ENCODE measurements at regions not wholly inside any gene's neighbourhood (a gene's known extent, or its start where the extent isn't known, plus 50 kb on each side); places are given as distances from the start of the nearest gene placed in this dataset.
A peak's percentile ranks its signal among the peaks of the same experiment; 100 is the strongest.

GRCh38 chr21:43341378-43342161 is 85.4 kb downstream of the SIK1 start:
- H3K9ac ChIP-seq (ENCODE audit: low read length) = peak overlapping the region; percentile 30; the same call in 1 of the 2 replicates

DNA sequence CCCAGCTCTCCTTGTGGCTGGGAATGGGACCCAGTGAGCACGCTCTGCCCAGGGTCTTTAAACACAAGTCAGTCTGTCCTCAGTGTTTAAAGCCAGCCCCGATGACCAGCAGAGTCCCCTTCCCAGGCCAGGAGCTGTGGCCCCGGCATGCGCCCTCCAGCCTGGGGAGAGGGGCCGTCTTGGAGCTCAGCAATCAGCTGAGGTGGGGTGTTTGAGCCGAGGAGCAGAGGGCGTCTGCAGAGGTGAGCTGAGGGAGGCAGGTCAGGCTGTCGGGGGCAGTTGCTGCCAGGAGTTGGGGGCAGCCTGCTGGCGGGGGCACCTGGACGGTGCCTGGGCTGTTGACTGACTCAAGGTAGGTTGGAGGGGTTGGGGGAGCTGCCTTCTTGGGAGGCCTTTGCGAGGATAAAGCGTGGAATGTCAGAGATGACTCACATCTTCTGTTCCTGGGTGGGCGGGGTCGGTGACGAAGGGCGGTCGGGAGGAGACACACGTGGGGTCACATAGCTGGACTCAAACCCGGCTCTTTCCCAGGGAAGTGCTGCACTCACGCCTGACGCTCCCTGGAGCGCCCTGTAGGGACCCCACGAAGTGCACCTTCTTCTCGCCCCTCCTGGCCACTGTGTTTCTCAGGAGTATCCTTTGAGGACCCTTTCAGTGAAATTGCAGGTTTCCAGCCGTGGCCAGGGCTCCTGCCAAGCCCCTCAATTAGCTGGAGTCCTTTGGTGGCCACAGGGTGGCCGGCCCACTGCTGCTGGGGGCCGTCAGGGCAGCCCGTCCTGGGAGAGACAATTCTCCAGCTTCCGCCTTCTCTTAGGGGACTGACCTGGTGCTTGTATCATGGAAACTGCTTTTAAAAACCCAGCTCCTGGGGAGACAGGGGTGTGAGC is 86.2 kb downstream of the SIK1 start:
- BruUV-seq (replicated peaks) = no TSS peak
- no peaks in the 10 kb centered on the region for H3K36me3 ChIP-seq (ENCODE audit: low read depth, low read length)
- POLR2A ChIA-PET (ENCODE audit: unreplicated experiment) = interaction anchor here (0.6 kb wide), 1 partner anchor 53 kb away, joined by 3 read pairs; no protein-coding TSS in a partner anchor

More at GRCh38 chr21:43341378-43342161, 85.4 kb downstream of the SIK1 start:
- H3K9me2 ChIP-seq (replicated peaks; ENCODE audit: low read length) = no peaks in the 10 kb centered on the region
- H3K27me3 ChIP-seq (ENCODE audit: low read length) = no peaks in the 10 kb centered on the region
- no peaks in the 10 kb centered on the region for H3K36me3 ChIP-seq (ENCODE audit: low read depth, low read length)
- no peaks in the 10 kb centered on the region for H3K79me2 ChIP-seq (ENCODE audit: low read length)
- TF ChIP-seq, protein P1, sequence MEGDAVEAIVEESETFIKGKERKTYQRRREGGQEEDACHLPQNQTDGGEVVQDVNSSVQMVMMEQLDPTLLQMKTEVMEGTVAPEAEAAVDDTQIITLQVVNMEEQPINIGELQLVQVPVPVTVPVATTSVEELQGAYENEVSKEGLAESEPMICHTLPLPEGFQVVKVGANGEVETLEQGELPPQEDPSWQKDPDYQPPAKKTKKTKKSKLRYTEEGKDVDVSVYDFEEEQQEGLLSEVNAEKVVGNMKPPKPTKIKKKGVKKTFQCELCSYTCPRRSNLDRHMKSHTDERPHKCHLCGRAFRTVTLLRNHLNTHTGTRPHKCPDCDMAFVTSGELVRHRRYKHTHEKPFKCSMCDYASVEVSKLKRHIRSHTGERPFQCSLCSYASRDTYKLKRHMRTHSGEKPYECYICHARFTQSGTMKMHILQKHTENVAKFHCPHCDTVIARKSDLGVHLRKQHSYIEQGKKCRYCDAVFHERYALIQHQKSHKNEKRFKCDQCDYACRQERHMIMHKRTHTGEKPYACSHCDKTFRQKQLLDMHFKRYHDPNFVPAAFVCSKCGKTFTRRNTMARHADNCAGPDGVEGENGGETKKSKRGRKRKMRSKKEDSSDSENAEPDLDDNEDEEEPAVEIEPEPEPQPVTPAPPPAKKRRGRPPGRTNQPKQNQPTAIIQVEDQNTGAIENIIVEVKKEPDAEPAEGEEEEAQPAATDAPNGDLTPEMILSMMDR (conservative IDR thresholded peaks at IDR 0.05; ENCODE audit: low read depth, low read length) = no peak
- TF ChIP-seq EZH2 (IDR thresholded peaks at IDR 0.05; ENCODE audit: low read length, unreplicated experiment) = no peak
- TF ChIP-seq EZH2phosphoT487 (IDR thresholded peaks at IDR 0.05; ENCODE audit: borderline replicate concordance, low read length) = no peak
- BruUV-seq (replicated peaks) = no TSS peak
- no peak overlapping the region for H3K4me2 ChIP-seq (ENCODE audit: low read length)
- peaks cover 46% of the 10 kb centered on the region for H3K4me1 ChIP-seq (ENCODE audit: insufficient read depth, low read length)
- intact Hi-C loops (cut with micrococcal nuclease) = no loop called here
- ChIA-PET POLR2A (ENCODE audit: unreplicated experiment) (interaction anchor here (0.6 kb wide), 1 partner anchor 54 kb away, joined by 3 read pairs; no protein-coding TSS in a partner anchor), CTCF (no interaction called here)
- H3K9me3 ChIP-seq (ENCODE audit: low read length) = no peaks in the 10 kb centered on the region
- H3F3A ChIP-seq (ENCODE audit: low read length, unreplicated experiment) = no peaks in the 10 kb centered on the region
- no peaks in the 10 kb centered on the region for H4K20me1 ChIP-seq (ENCODE audit: low read length)
- no peak for DNase-seq
- H3K4me3 ChIP-seq (ENCODE audit: low read length) = no peak overlapping the region
- peak overlapping the region; percentile 30 for H3K27ac ChIP-seq (ENCODE audit: low read length)
- no peak overlapping the region for H2AFZ ChIP-seq (ENCODE audit: low read length)
- ATAC-seq = no peak

More for the DNA sequence above, 86.2 kb downstream of the SIK1 start:
- DNase-seq (peak; percentile 85), ATAC-seq (peak; percentile 72)
- Histone ChIP-seq H3F3A (ENCODE audit: low read length, unreplicated experiment) (no peaks in the 10 kb centered on the region), H2AFZ (ENCODE audit: low read length) (no peak overlapping the region), H3K4me3 (ENCODE audit: low read length) (no peak overlapping the region), H3K9me3 (ENCODE audit: low read length) (no peaks in the 10 kb centered on the region), H3K4me2 (ENCODE audit: low read length) (peak overlapping the region; percentile 58; the same call in 1 of the 2 replicates), H4K20me1 (ENCODE audit: low read length) (no peaks in the 10 kb centered on the region), H3K9ac (ENCODE audit: low read length) (peak overlapping the region; percentile 30; the same call in 1 of the 2 replicates), H3K27ac (ENCODE audit: low read length) (peak overlapping the region; percentile 44), H3K9me2 (replicated peaks; ENCODE audit: low read length) (no peaks in the 10 kb centered on the region), H3K27me3 (ENCODE audit: low read length) (no peaks in the 10 kb centered on the region), H3K4me1 (ENCODE audit: insufficient read depth, low read length) (peaks cover 40% of the 10 kb centered on the region), H3K79me2 (ENCODE audit: low read length) (no peaks in the 10 kb centered on the region)
- intact Hi-C loops (cut with micrococcal nuclease) = no loop called here
- no peak for TF ChIP-seq EZH2phosphoT487 (IDR thresholded peaks at IDR 0.05; ENCODE audit: borderline replicate concordance, low read length)
- TF ChIP-seq, protein P1 (conservative IDR thresholded peaks at IDR 0.05; ENCODE audit: low read depth, low read length) = no peak
- TF ChIP-seq EZH2 (IDR thresholded peaks at IDR 0.05; ENCODE audit: low read length, unreplicated experiment) = no peak
- CTCF ChIA-PET = no interaction called here
